C4-2B (cell line): ENCODE measurements at regions not wholly inside any gene's neighbourhood (a gene's known extent, or its start where the extent isn't known, plus 50 kb on each side); places are given as distances from the start of the nearest gene placed in this dataset.

ENCODE experiments used
- ZFX ChIP-seq: fragments of 450-650 bp; IDR thresholded peaks from 2 replicates; pipeline ENCODE4 v1.6.1; 2017
- TF ChIP-seq, protein P1 (sequence below): fragments of 450-650 bp; conservative IDR thresholded peaks from 2 replicates; pipeline ENCODE4 v1.5.1; 2017; ENCODE audit warnings: mild to moderate bottlenecking

DNA sequence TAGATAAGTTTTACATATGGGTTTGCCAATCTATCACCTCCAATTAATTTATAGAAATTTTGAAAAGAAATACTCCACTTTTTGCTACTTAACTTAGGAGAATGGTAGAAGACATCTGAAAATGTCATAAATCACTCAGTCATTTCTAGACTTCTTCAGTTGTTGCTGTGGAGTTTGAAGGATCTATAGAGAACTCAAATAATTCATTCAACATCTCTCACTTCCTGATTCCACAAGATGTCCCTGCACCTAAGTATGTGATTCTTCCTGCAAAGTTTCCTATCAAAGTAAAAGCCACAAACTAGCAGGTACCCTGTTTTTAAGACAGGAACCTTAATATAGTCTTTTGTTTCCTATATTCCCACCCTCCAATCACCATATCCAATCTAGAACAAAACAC lies 297.1 kb upstream of the ATP10B start:
- TF ChIP-seq, protein P1, sequence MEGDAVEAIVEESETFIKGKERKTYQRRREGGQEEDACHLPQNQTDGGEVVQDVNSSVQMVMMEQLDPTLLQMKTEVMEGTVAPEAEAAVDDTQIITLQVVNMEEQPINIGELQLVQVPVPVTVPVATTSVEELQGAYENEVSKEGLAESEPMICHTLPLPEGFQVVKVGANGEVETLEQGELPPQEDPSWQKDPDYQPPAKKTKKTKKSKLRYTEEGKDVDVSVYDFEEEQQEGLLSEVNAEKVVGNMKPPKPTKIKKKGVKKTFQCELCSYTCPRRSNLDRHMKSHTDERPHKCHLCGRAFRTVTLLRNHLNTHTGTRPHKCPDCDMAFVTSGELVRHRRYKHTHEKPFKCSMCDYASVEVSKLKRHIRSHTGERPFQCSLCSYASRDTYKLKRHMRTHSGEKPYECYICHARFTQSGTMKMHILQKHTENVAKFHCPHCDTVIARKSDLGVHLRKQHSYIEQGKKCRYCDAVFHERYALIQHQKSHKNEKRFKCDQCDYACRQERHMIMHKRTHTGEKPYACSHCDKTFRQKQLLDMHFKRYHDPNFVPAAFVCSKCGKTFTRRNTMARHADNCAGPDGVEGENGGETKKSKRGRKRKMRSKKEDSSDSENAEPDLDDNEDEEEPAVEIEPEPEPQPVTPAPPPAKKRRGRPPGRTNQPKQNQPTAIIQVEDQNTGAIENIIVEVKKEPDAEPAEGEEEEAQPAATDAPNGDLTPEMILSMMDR: no peak
- no peak for TF ChIP-seq ZFX
